Astrocyte (in vitro differentiated cells and primary cell): ENCODE measurements at regions not wholly inside any gene's neighbourhood (a gene's known extent, or its start where the extent isn't known, plus 50 kb on each side); places are given as distances from the start of the nearest gene placed in this dataset.

Experiments used
- CTCF ChIP-seq: IDR thresholded peaks from 2 replicates; pipeline ENCODE4 v1.5.1; 2011; ENCODE audit warnings: low read depth, mild to moderate bottlenecking, inconsistent platforms, low read length, moderate library complexity; ENCODE audit not compliant: insufficient read depth
- EZH2 ChIP-seq: IDR thresholded peaks from 2 replicates; pipeline ENCODE4 v1.6.1; 2012; ENCODE audit warnings: mild to moderate bottlenecking, low read length, inconsistent platforms; ENCODE audit not compliant: insufficient read depth

- TF ChIP-seq EZH2 (no peak), CTCF (no peak)
These were observed 262.9 kb upstream of the KLHL29 start for GRCh38 chr2:23121968-23122648.
